Panc1 (cell line): ENCODE measurements at regions not wholly inside any gene's neighbourhood (a gene's known extent, or its start where the extent isn't known, plus 50 kb on each side); places are given as distances from the start of the nearest gene placed in this dataset.

Experiments
- CTCF ChIP-seq: fragments of 450-650 bp; IDR thresholded peaks from 2 replicates; pipeline ENCODE4 v1.5.1; 2017; ENCODE audit warnings: mild to moderate bottlenecking
- POLR2AphosphoS5 ChIP-seq: IDR thresholded peaks from 2 replicates; pipeline ENCODE4 v1.6.1; 2012; ENCODE audit warnings: mild to moderate bottlenecking, low read depth, low read length, moderate library complexity
- TF ChIP-seq, protein P1 (sequence below), 2 experiments: IDR thresholded peaks; 2 replicates each; pipeline ENCODE4 v1.6.1; 2011 to 2012; ENCODE audit warnings: low read depth in 2 of 2, control low read depth in 1 of 2, low read length in 1 of 2, mild to moderate bottlenecking in 1 of 2, moderate library complexity in 1 of 2; ENCODE audit not compliant: insufficient read depth in 1 of 2

- TF ChIP-seq CTCF = no peak
- TF ChIP-seq POLR2AphosphoS5 = no peak
- TF ChIP-seq, protein P1, sequence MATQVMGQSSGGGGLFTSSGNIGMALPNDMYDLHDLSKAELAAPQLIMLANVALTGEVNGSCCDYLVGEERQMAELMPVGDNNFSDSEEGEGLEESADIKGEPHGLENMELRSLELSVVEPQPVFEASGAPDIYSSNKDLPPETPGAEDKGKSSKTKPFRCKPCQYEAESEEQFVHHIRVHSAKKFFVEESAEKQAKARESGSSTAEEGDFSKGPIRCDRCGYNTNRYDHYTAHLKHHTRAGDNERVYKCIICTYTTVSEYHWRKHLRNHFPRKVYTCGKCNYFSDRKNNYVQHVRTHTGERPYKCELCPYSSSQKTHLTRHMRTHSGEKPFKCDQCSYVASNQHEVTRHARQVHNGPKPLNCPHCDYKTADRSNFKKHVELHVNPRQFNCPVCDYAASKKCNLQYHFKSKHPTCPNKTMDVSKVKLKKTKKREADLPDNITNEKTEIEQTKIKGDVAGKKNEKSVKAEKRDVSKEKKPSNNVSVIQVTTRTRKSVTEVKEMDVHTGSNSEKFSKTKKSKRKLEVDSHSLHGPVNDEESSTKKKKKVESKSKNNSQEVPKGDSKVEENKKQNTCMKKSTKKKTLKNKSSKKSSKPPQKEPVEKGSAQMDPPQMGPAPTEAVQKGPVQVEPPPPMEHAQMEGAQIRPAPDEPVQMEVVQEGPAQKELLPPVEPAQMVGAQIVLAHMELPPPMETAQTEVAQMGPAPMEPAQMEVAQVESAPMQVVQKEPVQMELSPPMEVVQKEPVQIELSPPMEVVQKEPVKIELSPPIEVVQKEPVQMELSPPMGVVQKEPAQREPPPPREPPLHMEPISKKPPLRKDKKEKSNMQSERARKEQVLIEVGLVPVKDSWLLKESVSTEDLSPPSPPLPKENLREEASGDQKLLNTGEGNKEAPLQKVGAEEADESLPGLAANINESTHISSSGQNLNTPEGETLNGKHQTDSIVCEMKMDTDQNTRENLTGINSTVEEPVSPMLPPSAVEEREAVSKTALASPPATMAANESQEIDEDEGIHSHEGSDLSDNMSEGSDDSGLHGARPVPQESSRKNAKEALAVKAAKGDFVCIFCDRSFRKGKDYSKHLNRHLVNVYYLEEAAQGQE (IDR thresholded peaks at IDR 0.05; ENCODE audit: insufficient read depth in 1 of 2, low read depth in 2 of 2, low read length in 1 of 2) = no peak
These were observed 1925.8 kb upstream of the PRR20A start for GRCh38 chr13:55214841-55215345.
